ENCODE measurements at regions not wholly inside any gene's neighbourhood (a gene's known extent, or its start where the extent isn't known, plus 50 kb on each side); places are given as distances from the start of the nearest gene placed in this dataset.

- TF ChIP-seq, protein P1, sequence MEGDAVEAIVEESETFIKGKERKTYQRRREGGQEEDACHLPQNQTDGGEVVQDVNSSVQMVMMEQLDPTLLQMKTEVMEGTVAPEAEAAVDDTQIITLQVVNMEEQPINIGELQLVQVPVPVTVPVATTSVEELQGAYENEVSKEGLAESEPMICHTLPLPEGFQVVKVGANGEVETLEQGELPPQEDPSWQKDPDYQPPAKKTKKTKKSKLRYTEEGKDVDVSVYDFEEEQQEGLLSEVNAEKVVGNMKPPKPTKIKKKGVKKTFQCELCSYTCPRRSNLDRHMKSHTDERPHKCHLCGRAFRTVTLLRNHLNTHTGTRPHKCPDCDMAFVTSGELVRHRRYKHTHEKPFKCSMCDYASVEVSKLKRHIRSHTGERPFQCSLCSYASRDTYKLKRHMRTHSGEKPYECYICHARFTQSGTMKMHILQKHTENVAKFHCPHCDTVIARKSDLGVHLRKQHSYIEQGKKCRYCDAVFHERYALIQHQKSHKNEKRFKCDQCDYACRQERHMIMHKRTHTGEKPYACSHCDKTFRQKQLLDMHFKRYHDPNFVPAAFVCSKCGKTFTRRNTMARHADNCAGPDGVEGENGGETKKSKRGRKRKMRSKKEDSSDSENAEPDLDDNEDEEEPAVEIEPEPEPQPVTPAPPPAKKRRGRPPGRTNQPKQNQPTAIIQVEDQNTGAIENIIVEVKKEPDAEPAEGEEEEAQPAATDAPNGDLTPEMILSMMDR (IDR thresholded peaks at IDR 0.05), result peak; percentile 22
- TF ChIP-seq EZH2 (IDR thresholded peaks at IDR 0.05; ENCODE audit: borderline replicate concordance, insufficient read depth, low read depth, low read length, poor library complexity, severe bottlenecking), result no peak
These were observed 113.5 kb upstream of the PHACTR1 start for GRCh38 chr6:12602951-12603672.
